ENCODE measurements at regions not wholly inside any gene's neighbourhood (a gene's known extent, or its start where the extent isn't known, plus 50 kb on each side); places are given as distances from the start of the nearest gene placed in this dataset.

- TF ChIP-seq CTCF (IDR thresholded peaks at IDR 0.05; ENCODE audit: poor library complexity, severe bottlenecking) (no peak), EP300 (conservative IDR thresholded peaks at IDR 0.05; ENCODE audit: poor library complexity, severe bottlenecking) (no peak), RAD21 (conservative IDR thresholded peaks at IDR 0.05) (no peak), POLR2AphosphoS5 (IDR thresholded peaks at IDR 0.05) (no peak), TAF1 (IDR thresholded peaks at IDR 0.05; ENCODE audit: low read depth) (no peak)
These were observed 189.6 kb upstream of the NREP start for GRCh38 chr5:111946556-111946955.

All from neural cell (in vitro differentiated cells).